HG02571 (cell line): ENCODE measurements at regions not wholly inside any gene's neighbourhood (a gene's known extent, or its start where the extent isn't known, plus 50 kb on each side); places are given as distances from the start of the nearest gene placed in this dataset.

Experiments used
- ATAC-seq: cut with Tn5 transposase; IDR thresholded peaks from one replicate; pipeline ENCODE4 v1.9.1; 2021; ENCODE audit warnings: mild to moderate bottlenecking, moderate library complexity; ENCODE audit not compliant: unreplicated experiment

DNA sequence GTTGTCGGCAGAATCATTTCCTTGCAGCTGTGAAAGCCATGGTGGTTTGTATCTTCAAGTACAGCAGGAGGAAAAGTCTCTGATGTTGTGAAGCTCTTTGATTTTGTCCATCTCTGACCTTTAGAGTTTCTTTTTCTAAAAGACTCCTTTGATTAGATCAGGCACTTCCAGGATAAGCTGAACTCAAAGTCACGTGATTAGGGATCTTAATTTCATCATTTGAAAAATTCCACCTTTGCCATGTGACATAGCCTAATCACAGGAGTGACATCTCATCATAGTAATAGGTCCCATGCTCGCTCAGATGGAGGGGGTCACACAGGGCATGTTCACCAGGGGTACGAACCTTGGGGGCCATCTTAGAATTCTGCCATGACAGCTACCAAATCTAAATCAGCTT, 441.5 kb upstream of the CDH4 start:
- ATAC-seq = no peak

DNA sequence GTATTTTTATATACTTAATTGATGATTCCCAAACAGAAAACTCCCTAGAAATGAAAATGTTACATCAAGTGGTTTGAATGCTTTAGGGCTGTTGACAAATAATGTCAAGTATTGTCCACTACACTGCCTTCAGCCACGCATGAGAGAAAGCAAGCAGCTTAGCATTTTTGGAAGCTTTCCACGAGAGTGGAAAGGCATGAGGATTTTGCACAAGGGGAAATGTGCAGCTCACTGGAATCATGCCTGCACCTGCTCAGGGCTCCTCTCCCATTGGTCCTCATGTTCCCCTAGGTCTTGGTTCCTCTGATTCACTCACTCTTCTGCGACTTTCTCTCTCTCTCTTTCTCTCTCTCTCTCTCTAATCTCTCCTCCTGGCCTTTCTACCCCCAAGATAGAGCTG, 439.5 kb upstream of the CDH4 start:
- no peak for ATAC-seq

DNA sequence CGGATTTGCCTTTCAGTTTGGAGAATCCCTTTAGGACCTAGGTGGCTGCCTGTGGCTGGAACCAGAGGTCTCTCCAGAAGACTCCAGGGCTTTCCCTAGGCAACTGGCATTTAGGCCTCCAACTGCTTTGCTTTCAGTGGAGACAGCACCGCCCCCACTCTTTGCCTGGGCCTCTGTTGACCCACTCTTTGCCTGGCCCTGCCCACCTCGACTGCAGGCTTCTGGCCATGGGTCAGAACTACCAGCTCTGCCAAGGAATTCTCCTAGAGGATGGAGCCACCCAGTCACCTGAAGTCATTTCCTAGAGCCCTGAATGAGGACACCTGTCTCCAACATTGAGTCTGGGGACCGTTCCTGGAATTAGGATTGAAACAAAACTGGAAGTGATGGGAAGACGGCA, 439.0 kb upstream of the CDH4 start:
- no peak for ATAC-seq

DNA sequence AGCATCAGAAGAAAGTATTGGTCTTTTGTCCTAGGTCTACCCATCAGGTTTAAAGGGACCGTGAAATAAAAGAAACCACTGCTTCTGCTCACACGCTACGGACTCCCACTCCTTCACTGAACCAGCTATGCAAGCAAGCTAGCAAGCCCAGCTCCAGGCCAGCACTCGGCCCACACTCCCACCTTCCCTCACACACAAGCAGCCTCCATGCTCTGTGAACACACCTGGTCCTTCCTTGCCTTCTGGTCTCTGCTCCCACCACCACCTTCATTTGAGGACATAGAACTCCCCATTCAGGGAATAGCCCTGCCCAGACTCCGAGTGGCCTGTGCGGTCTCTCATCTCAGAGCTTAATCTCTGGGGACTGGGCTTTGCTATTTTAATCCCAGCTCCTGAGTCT, 436.4 kb upstream of the CDH4 start:
- ATAC-seq = no peak

DNA sequence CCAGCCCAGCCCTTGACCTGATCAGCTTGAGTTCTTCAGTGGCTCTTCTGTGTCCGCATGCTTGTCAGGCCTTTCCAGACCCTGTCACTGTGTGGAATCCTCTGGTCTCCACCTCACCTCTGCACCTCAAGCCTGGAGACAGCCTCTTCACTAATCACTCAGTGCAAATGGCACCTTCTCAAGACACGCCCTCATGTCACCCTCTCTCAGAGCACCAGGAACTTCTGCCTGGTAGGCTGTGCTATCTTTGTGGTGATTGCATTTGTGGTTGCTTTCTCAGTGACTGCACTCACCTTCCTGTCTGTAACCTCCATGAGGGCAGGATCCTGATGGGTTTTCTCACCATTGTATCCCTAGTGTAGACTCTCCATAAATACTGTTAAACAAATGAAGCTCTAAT, 435.2 kb upstream of the CDH4 start:
- ATAC-seq = no peak

DNA sequence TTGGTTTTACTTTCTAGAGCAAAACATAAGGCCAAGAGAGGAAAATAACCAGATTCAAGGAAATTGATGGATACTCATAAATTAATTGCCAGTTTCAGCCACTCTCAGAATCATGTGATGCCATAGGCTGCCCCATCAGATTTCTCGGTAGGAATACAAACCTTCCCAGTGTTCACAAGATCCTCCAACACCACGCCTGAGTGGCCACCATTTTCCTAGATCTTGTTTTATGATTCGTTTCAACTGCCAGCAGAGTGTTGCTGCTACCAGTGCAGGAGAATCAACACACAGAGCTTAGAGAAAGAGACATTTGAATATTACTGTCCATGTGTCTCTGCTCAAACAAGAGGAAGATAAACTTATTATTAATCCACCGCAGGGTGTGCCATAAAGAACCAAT, 434.2 kb upstream of the CDH4 start:
- ATAC-seq = no peak

DNA sequence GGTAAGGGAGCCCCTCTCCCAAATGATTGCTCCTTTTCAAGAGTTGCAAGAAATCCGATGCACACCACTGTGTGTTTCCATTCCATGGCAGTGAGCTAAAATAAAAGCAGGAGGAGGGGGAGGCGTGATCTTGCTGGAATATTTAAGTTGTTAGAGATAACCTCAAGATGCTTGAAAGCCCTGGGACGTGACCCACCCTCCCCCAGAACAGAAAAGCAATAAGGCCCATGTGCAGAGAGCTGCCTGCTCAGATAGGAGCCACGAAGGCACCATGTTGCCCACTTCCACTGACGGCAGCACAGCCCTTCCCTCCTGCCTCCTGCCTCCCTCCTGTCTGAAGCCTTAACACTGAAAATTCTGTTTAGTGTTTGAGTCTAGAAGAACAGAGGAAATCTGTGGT, 432.6 kb upstream of the CDH4 start:
- ATAC-seq = no peak

DNA sequence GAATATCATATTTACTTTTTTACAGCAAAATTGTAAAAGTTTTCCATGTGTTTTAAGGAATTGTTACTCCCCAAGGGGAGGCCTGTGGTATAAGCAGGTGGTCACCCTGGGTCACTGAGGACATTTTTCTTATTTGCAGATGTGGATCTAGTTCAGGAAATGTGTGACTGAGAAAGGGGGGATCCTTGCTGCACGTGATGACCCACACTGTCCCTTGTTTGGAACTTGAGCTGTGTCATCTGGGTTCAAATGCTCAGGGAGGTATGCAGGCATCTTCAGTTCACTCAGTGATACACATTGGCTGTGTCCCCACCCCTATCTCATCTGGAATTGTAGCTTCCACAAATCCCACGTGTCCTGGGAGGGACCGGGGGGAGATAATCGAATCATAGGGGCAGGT, 431.9 kb upstream of the CDH4 start:
- ATAC-seq = no peak

DNA sequence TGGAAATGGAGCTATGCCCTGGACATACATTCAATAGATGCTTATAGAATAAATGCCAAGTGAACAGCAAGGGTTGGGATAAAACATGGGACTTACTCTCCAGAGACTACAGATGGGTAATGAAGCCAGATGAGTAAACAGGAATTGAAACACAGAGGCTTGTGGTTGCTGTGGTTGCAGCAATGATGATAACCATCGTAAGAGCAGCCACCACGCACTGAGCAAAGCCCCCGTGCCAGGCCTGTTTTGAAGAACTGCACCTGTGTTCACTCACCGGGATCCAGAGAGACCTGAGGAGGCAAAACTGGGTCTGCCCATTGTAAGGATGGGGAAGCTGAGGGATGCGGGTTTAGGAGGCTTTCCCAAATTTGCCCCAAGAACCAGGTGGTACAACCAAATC, 431.1 kb upstream of the CDH4 start:
- no peak for ATAC-seq

DNA sequence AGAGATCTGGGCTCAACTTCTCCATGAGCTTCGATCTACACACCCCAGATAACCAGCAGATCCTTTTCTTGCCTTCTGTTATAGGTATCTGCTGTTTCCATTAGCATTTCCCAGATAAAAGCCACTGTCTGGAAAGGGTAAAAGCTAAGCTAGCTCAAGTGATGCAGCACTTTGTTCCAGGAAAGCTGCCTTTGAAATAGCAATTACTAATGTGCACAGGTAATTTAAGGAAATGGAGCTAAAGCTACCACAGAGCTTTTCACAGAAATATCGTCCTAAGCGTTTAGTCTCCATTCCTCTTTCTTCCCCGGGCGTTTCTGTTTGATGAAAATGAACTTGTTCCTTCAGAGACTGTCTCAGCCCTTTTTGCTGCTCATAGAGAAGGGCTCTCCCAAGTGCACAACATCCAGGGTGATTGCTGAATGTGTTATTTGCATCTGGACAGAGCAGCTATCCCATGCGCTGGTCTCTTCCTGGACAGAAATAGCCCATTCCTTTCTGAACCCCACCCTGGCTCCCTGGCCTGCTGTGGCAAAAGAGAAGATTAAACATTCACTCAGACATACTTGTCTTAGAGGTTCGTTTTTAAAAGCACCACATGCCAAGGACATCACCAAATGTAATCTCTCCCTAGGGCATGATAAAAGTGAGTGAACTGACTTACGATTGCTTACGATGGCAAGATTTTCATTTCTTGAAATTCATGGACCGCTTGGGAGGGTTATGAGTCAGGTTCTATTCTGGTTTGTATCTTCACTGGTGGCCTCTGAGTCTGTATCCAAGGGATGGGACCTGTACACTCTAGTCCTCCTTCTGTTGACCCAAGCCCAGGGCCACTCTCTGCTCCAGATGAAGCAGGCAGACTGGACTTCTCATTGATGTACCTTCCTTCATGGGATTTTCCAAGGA, 429.1 kb upstream of the CDH4 start:
- ATAC-seq = no peak

DNA sequence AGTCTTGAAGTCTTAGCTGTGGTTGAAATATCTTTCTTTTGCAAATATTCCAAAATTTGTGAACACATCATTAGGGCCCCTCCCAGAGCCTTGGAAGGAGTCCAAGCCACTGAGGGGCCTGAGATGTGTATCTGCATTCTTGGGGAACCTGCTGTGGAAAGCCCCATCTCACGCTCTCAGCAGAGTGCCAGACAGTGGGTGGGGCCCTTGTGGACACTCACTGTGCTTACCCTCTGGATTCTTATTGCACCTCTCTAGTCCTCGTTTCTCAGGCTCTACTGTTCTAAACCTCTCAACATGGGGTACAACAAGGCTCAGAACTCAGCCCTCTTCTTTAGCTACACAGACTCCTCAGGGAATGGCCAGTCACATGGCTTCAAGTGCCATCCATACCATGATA, 416.2 kb upstream of the CDH4 start:
- no peak for ATAC-seq

DNA sequence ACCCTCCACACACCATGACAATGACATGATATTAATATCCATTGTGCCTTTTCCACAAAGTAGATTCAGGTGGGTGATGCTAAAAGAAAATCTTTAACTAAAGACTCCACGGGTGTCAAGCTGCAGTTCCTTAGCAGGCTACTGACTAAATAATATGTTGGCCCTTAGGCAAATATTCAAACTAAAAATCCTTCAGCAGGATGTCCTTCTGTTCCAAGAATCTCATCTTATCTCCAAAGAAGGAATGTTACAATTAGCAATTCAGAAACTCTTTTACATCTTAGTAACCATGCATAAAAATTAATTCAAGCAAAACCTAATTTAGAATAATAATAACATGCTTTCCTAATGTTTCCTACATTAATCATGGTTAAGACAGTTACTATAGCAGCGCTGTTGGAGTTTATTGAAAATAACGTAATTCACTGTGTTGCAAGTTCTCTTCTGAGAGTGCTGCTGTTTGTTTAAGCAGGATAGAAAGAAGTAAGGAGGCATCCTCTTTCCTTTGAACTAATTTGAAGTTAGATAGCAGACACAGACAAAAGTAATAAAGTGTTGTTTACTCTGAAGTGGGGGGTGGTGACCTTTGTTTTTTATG, 414.8 kb upstream of the CDH4 start:
- ATAC-seq = no peak

DNA sequence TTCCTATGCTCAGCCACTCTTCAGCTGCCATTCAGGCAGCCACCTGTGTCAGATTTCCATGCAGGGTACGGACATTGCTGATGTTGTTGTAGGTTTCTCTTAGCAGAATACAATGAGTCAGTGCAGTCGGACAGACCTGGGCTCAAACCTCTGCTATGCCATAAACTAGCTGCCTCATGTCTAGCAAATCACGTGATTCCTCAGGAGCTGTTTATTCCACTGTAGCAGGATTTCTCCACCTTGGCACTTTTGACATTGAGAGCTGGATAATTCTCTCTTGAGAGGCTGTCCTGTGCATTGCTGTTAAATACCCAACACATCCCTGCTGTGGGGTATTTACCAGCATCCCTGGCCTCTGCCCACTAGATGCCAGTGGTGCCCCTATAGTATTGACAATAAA, 413.8 kb upstream of the CDH4 start:
- no peak for ATAC-seq

DNA sequence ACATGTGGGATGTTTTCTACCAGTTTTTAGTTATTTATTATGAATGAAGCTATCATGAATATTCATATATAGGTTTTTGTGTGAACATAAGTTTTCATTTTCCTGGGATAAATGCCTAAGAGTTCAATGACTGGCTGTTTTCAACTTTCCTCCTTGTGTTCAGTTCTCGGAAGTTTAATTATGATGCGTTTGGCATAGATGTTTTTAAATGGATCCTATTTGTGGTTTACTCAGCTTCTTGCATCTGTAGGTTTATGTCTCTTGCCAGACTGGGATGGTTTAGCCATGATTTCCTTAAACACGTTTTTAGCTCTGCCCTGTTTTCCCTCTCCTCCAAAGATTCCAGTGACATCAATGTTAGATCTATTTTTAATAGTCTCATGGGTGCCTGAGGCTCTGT, 411.1 kb upstream of the CDH4 start:
- no peak for ATAC-seq

DNA sequence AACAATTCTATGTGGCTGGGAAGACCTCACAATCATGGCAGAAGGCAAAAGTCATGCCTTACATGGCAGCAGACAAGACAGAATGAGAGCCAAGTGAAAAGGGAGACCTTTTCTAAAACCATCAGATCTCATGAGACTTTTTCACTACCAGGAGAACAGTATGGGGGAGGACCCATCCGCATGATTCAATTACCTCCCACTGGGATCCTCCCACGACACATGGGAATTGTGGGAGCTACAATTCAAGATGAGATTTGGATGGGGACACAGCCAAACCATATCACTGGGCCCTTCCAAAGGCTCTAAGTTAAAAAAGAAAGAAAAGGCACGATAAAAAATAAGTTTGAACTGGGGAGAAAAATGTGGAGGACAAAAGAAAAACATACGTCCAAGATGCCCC, 406.9 kb upstream of the CDH4 start:
- ATAC-seq = no peak

DNA sequence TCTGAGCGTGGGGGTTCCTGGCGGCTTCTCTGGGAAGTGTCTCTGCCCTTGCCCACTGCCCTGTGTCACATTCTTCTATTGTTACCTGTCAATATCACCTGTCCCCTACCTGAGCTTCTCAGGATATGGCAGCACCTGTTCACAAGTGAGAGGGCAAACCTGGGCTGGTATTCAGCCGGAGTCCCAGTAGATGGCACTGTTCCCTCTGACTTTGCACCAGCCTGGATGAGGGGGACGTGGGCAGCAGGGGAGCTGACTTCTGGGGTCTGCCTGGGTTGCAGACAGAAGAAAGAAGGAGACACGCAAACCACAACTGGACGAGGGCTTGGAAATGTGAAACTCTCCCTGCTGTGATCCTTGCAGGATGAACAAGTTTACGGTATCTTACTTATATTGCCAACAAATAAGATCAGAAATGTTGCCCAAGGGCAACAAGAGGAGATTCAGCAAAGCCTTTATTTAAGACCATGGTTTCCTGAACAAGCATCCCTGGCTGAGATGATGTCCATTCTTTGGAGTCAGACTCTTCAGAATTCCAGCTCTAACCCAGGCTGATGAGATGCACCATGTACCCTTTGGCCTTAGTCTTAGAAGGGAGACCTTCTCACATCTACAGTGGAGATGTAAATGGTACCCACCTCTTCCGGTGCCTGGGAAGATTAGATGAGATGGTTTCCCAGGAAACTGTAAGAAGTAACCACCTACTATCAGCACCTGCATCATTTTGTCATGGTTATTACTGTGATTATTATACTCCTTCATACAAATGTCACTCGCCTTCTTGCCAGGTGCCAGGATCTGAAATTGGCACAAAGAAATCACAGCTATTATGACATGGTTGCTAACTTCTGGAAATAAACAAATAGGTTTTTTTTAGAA, 400.0 kb upstream of the CDH4 start:
- ATAC-seq = no peak

DNA sequence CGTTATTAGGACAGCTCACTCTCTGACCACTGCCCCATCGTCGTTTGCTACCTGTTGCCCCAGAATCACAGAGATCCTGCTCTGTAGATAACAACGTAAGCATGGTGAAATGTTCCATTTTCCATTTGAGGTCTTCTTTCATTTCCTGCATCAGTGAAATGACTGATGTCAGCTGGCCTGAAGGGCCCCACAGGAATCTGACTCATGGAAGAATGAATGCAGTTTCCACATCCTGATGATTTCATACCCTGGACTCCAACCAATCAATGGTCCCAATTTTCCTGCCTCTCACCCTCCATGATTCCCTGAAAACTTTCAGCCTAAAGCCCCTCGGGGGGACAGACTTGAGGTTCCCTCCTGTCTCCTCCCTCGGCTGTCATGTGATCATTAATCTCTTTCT, 394.4 kb upstream of the CDH4 start:
- no peak for ATAC-seq

DNA sequence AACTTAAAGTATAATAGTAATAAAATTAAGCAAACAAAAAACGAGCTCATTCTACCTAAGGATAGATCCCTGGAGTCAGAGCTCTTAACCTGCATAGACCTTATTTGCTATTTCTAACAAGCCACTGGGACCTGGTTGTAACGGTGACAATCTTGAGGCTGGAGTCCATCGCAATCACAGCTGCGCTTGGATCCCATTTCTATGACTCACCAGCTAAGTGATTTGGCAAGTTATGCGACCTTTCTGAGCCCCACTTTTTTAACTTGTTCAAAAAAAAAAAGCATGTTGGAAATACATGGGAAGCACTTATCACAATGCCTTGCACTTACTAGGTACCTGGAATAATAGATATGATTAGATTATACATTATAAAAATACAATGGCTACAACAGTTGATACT, 389.5 kb upstream of the CDH4 start:
- ATAC-seq = no peak

DNA sequence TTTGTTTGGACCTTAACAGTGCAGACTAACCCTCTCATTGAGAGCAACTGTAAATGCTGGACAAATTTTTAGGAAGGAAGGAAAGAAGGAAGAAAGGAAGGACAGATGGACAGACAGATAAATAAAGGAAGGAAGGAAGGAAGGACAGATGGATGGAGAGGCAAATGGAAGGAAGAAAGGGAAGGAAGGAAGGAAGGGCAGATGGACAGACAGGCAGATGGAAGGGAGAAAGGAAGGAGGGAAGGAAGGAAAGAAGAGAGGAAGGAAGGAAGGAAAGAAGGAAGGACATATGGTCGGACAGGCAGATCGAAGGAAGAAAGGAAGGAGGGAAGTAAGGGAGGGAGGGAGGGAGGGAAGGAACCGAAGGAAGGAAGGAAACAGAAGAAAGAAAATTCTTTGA, 388.5 kb upstream of the CDH4 start:
- ATAC-seq = no peak

DNA sequence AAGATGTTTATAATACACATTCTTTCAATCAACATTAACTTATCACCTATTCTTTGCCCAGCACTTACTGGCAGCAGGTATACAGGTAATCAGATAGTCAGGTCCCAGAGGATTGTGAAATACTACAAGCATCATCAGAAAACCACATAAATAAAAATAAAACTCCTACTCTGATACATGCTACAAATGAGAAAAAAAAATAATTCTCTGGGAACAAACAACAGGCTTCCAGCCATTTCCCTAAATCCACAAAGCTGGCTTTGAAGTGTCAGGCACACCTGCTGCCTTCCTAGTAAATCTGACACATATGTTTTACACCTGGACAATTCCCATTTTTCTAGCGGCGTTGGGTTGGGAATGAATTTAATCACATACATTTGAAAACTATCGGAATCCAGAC, 384.5 kb upstream of the CDH4 start:
- ATAC-seq = no peak

DNA sequence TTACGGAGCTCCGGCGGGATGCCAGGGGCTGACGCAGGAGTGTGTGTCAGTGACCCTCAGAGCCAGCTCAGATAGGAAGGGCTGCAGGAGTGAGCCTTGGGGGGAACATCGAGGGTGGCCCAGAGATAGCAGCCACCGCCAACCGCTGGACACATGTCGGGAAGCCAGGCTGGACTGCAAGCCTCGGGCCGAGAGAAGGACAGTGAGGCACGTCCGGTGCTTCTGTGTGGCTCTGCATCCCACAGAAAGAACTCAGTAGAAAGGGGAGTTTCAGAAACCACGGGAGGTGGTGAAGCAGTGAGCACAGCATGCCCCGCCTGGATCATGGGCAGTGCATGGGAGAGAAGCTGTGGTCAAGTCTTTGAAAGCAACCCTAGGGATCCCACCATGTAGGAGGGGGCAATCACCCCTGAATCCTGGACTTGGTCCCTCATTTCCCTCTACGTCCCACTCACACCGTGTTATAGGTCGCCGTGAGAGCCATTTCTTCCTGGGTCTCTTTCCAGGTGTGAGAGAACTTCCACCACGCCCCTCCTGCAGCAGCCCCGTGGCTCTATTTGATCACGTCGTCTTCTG, 383.7 kb upstream of the CDH4 start:
- ATAC-seq = no peak
